Keratinocyte (primary cell): ENCODE measurements at regions not wholly inside any gene's neighbourhood (a gene's known extent, or its start where the extent isn't known, plus 50 kb on each side); places are given as distances from the start of the nearest gene placed in this dataset.

Experiments used
- DNase-seq: peaks from one replicate; pipeline ENCODE4 v3.0.0-alpha.2; 2011; ENCODE audit warnings: low read depth, missing footprints, low spot score
- FAIRE-seq: peaks from 2 replicates; lab custom pipeline; 2011; peaks lifted over from hg19 to GRCh38; lab: Jason Lieb, UNC
- H2AFZ ChIP-seq: 2 replicates; pipeline ENCODE4 v1.6.0; 2012; ENCODE audit warnings: low read length, control low read depth, inconsistent platforms; ENCODE audit not compliant: control insufficient read depth
- H3K27ac ChIP-seq: 2 replicates; pipeline ENCODE4 v1.5.1; 2011; ENCODE audit warnings: low read length; ENCODE audit not compliant: control insufficient read depth, insufficient read depth
- H3K27me3 ChIP-seq: 3 replicates; pipeline ENCODE4 v1.6.0; 2011; ENCODE audit warnings: low read length; ENCODE audit not compliant: control insufficient read depth, insufficient read depth; ENCODE audit errors: extremely low read depth
- H3K36me3 ChIP-seq, 2 experiments: 2 replicates in 1 of 2; 3 replicates in 1 of 2; pipeline ENCODE4 v1.5.1; 2011; ENCODE audit warnings: low read length in 2 of 2, mild to moderate bottlenecking in 1 of 2; ENCODE audit not compliant: control insufficient read depth in 2 of 2, insufficient read depth in 2 of 2; ENCODE audit errors: extremely low read depth in 1 of 2
- H3K4me1 ChIP-seq: 3 replicates; pipeline ENCODE4 v1.5.1; 2011; ENCODE audit warnings: low read length; ENCODE audit not compliant: control insufficient read depth, insufficient read depth; ENCODE audit errors: extremely low read depth
- H3K4me2 ChIP-seq: 3 replicates; pipeline ENCODE4 v1.6.0; 2011; ENCODE audit warnings: low read depth, low read length; ENCODE audit not compliant: control insufficient read depth, insufficient read depth; ENCODE audit errors: extremely low read depth
- H3K4me3 ChIP-seq, 3 experiments: fragments of 200-600 bp in 1 of 3; sonication (generic) in 1 of 3; 2 replicates in 2 of 3; 3 replicates in 1 of 3; pipeline ENCODE4 v1.5.1; 2011 to 2016; ENCODE audit warnings: low read length in 3 of 3, mild to moderate bottlenecking in 3 of 3, control low read depth in 2 of 3, inconsistent platforms in 1 of 3, low read depth in 1 of 3, mixed read lengths in 1 of 3, mixed run types in 1 of 3, moderate library complexity in 1 of 3; ENCODE audit not compliant: control insufficient read depth in 2 of 3, insufficient read depth in 2 of 3; ENCODE audit errors: extremely low read depth in 1 of 3
- H3K79me2 ChIP-seq: 2 replicates; pipeline ENCODE4 v1.6.0; 2012; ENCODE audit warnings: low read length; ENCODE audit not compliant: control insufficient read depth, insufficient read depth
- H3K9ac ChIP-seq: 3 replicates; pipeline ENCODE4 v1.6.0; 2011; ENCODE audit warnings: low read length; ENCODE audit not compliant: control insufficient read depth, insufficient read depth; ENCODE audit errors: extremely low read depth
- H3K9me1 ChIP-seq: 3 replicates; pipeline ENCODE4 v1.6.0; 2011; ENCODE audit warnings: low read length; ENCODE audit not compliant: control insufficient read depth, insufficient read depth; ENCODE audit errors: extremely low read depth
- H3K9me3 ChIP-seq: 2 replicates; pipeline ENCODE4 v1.5.1; 2012; ENCODE audit warnings: low read depth, low read length; ENCODE audit not compliant: control insufficient read depth
- H4K20me1 ChIP-seq: 3 replicates; pipeline ENCODE4 v1.6.0; 2011; ENCODE audit warnings: low read length; ENCODE audit not compliant: control insufficient read depth, insufficient read depth; ENCODE audit errors: extremely low read depth
- CTCF ChIP-seq, 3 experiments: IDR thresholded peaks in 1 of 3; conservative IDR thresholded peaks in 1 of 3; optimal IDR thresholded peaks in 1 of 3; 2 replicates in 2 of 3; 3 replicates in 1 of 3; pipeline versions ENCODE3 to v1.5.1; 2011; ENCODE audit warnings: low read length in 3 of 3, mild to moderate bottlenecking in 3 of 3, moderate library complexity in 2 of 3, control low read depth in 1 of 3, inconsistent platforms in 1 of 3; ENCODE audit not compliant: insufficient read depth in 2 of 3; ENCODE audit errors: extremely low read depth in 1 of 3
- EZH2 ChIP-seq: IDR thresholded peaks from one replicate; pipeline ENCODE4 v1.6.1; 2012; ENCODE audit warnings: inconsistent platforms, mild to moderate bottlenecking, low read length, moderate library complexity
- dilution Hi-C: fragments of 300-500 bp; cut with MboI; formaldehyde crosslinking; loops from one replicate; pipeline ENCODE4 v1.7.0; 2020; ENCODE audit warnings: low sequenced_read_pairs; ENCODE audit not compliant: extremely low pct_ligation_motif_present

GRCh38 chr2:142339261-142339660, 208.4 kb upstream of the LRP1B start:
- Histone ChIP-seq H3K4me1 (no peaks in the 10 kb centered on the region), H3K9me3 (no peaks in the 10 kb centered on the region), H3K4me2 (no peak overlapping the region), H3K36me3 (no peaks in the 10 kb centered on the region), H3K27me3 (no peaks in the 10 kb centered on the region), H3K27ac (no peak overlapping the region), H3K9me1 (no peaks in the 10 kb centered on the region), H3K79me2 (no peaks in the 10 kb centered on the region), H2AFZ (no peak overlapping the region), H4K20me1 (no peaks in the 10 kb centered on the region), H3K9ac (no peak overlapping the region), H3K4me3 (no peak overlapping the region)
- FAIRE-seq (no peak), DNase-seq (no peak)
- TF ChIP-seq CTCF (optimal IDR thresholded peaks at IDR 0.05 in 1 of 3, IDR thresholded peaks at IDR 0.05 in 1 of 3, conservative IDR thresholded peaks at IDR 0.05 in 1 of 3; ENCODE audit: extremely low read depth in 1 of 3, insufficient read depth in 2 of 3, low read length in 3 of 3) (no peak), EZH2 (no peak)
- dilution Hi-C loops, result no loop called here

GRCh38 chr2:142332196-142332595, 201.4 kb upstream of the LRP1B start:
- TF ChIP-seq EZH2 (no peak), CTCF (optimal IDR thresholded peaks at IDR 0.05 in 1 of 3, IDR thresholded peaks at IDR 0.05 in 1 of 3, conservative IDR thresholded peaks at IDR 0.05 in 1 of 3; ENCODE audit: extremely low read depth in 1 of 3, insufficient read depth in 2 of 3, low read length in 3 of 3) (no peak)
- Histone ChIP-seq H3K4me3 (no peak overlapping the region), H4K20me1 (no peaks in the 10 kb centered on the region), H3K4me1 (no peaks in the 10 kb centered on the region), H3K9ac (no peak overlapping the region), H3K4me2 (no peak overlapping the region), H3K27me3 (no peaks in the 10 kb centered on the region), H3K9me1 (no peaks in the 10 kb centered on the region), H3K9me3 (no peaks in the 10 kb centered on the region), H2AFZ (no peak overlapping the region), H3K79me2 (no peaks in the 10 kb centered on the region), H3K36me3 (no peaks in the 10 kb centered on the region), H3K27ac (no peak overlapping the region)
- DNase-seq (no peak), FAIRE-seq (no peak)
- dilution Hi-C loops, result no loop called here
